ENCODE measurements at regions not wholly inside any gene's neighbourhood (a gene's known extent, or its start where the extent isn't known, plus 50 kb on each side); places are given as distances from the start of the nearest gene placed in this dataset.

DNA sequence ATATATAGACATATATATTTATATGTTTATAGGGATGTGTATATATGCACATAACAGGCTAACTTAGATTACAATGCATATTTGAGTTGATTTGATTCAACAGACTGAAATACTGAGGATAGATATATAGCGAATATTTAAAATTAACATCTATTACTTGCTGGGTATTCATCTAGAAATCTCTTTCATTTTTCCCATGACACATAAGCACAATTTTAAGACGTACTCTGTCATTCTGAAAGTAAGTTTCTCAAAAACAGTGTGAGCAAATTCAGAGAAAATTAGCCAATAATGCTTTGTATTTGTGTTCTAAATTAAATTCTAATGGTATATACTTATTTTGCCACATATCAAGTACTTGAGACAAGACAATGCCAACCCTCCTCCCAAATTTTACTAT, 907.5 kb upstream of the MDGA2 start:
- Histone ChIP-seq H3T11ph (ENCODE audit: low read length) (no peak overlapping the region), H3K23me2 (ENCODE audit: insufficient read length, low read depth, low read length, poor library complexity, severe bottlenecking) (no peaks in the 10 kb centered on the region), H2BK20ac (ENCODE audit: low read depth, low read length, poor library complexity, severe bottlenecking) (no peak overlapping the region), H2BK15ac (ENCODE audit: low read depth, low read length) (no peak overlapping the region), H2AFZ (ENCODE audit: low read length) (no peak overlapping the region), H3K27me3 (ENCODE audit: insufficient read depth, low read length) (no peaks in the 10 kb centered on the region), H3K14ac (ENCODE audit: insufficient read depth, low read length) (no peak overlapping the region), H3K79me2 (ENCODE audit: insufficient read depth, low read length) (no peaks in the 10 kb centered on the region), H4K91ac (ENCODE audit: insufficient read length, low read depth, low read length) (no peak overlapping the region), H2BK5ac (ENCODE audit: insufficient read length, low read length) (no peak overlapping the region), H3K9ac (ENCODE audit: extremely low read depth, insufficient read length, low read length) (no peak overlapping the region), H2BK12ac (ENCODE audit: insufficient read length, low read depth, low read length) (no peak overlapping the region), H3K23ac (ENCODE audit: insufficient read length, low read depth, low read length) (no peak overlapping the region), H3K4me1 (ENCODE audit: insufficient read depth, low read length) (no peaks in the 10 kb centered on the region), H4K5ac (ENCODE audit: insufficient read length, low read depth, low read length) (no peak overlapping the region), H3K9me3 (ENCODE audit: control insufficient read depth, low read depth, low read length) (no peaks in the 10 kb centered on the region), H4K20me1 (ENCODE audit: control insufficient read depth, insufficient read depth, insufficient read length) (no peaks in the 10 kb centered on the region), H2BK120ac (ENCODE audit: low read depth, low read length, poor library complexity, severe bottlenecking) (no peak overlapping the region), H3K56ac (ENCODE audit: insufficient read length, low read depth, low read length) (no peak overlapping the region), H3K4me2 (ENCODE audit: insufficient read depth, insufficient read length, low read length) (no peak overlapping the region), H3K18ac (ENCODE audit: insufficient read length, low read depth, low read length) (no peak overlapping the region), H4K8ac (replicated peaks; ENCODE audit: insufficient read length, low read depth, low read length) (no peak overlapping the region), H3K27ac (ENCODE audit: insufficient read length, low read depth, low read length) (no peak overlapping the region), H2AK5ac (ENCODE audit: insufficient read length, low read length) (no peak overlapping the region), H3K4ac (ENCODE audit: low read depth, low read length) (no peak overlapping the region), H3K79me1 (ENCODE audit: insufficient read depth, low read depth, low read length, poor library complexity, severe bottlenecking) (no peaks in the 10 kb centered on the region)
- no CpG with 5 or more reads among the region's 2 CpGs for WGBS (ENCODE audit: extremely low coverage, insufficient read length, low lambda C conversion rate)
- Mint-ChIP-seq H3K27ac (no peak overlapping the region), H3K9me3 (no peaks in the 10 kb centered on the region; a peak in 1 of 5 replicates), H3K27me3 (ENCODE audit: low read depth) (no peaks in the 10 kb centered on the region; the same call in none of the 2 replicates), H3K36me3 (ENCODE audit: insufficient read depth in 1 of 3, low read depth in 3 of 3) (no peaks in the 10 kb centered on the region), H3K4me1 (peaks cover 12 to 26% of the 10 kb centered on the region in 2 experiments), H3K4me3 (no peak overlapping the region)
- TF ChIP-seq, protein P1, sequence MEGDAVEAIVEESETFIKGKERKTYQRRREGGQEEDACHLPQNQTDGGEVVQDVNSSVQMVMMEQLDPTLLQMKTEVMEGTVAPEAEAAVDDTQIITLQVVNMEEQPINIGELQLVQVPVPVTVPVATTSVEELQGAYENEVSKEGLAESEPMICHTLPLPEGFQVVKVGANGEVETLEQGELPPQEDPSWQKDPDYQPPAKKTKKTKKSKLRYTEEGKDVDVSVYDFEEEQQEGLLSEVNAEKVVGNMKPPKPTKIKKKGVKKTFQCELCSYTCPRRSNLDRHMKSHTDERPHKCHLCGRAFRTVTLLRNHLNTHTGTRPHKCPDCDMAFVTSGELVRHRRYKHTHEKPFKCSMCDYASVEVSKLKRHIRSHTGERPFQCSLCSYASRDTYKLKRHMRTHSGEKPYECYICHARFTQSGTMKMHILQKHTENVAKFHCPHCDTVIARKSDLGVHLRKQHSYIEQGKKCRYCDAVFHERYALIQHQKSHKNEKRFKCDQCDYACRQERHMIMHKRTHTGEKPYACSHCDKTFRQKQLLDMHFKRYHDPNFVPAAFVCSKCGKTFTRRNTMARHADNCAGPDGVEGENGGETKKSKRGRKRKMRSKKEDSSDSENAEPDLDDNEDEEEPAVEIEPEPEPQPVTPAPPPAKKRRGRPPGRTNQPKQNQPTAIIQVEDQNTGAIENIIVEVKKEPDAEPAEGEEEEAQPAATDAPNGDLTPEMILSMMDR (conservative IDR thresholded peaks at IDR 0.05) = no peak
- no peak for DNase-seq

All from H9 (cell line).